Anterior cingulate cortex (tissue), 58 donors: ENCODE measurements at regions not wholly inside any gene's neighbourhood (a gene's known extent, or its start where the extent isn't known, plus 50 kb on each side); places are given as distances from the start of the nearest gene placed in this dataset.
"Not testable (repeated sequence)": the region's sequence is repeated elsewhere in the genome, so short reads cannot be mapped to it uniquely, and the experiment has no call there.

Experiments
- DNase-seq, 58 donors: peaks; one replicate each; lab custom pipeline; 2025; lab: John Stamatoyannopoulos, UW

DNA sequence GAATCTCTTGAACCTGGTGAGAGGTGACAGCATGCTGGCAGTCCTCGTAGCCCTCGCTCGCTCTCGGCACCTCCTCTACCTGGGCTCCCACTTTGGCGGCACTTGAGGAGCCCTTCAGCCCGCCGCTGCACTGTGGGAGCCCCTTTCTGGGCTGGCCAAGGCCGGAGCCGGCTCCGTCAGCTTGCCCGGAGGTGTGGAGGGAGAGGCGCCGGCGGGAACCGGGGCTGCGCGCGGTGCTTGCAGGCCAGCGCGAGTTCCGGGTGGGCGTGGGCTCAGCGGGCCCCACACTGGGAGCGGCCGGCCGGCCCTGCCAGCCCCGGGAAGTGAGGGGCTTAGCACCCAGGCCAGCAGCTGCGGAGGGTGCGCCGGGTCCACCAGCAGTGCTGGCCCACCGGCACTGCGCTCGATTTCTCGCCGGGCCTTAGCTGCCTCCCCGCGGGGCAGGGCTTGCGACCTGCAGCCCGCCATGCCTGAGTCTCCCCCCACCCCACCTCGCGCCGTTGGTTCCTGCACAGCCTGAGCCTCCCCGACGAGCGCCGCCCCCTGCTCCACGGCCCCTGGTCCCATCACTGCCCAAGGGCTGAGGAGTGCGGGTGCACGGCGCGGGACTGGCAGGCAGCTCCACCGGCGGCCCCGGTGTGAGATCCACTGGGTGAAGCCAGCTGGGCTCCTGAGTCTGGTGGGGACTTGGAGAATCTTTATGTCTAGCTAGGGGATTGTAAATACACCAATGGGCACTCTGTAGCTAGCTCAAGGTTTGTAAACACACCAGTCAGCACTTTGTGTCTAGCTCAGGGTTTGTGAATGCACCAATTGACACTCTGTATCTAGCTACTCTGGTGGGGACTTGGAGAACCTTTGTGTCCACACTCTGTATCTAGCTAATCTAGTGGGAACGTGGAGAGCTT, 328.3 kb upstream of the KLF4 start:
- DNase-seq, result not testable (repeated sequence)

DNA sequence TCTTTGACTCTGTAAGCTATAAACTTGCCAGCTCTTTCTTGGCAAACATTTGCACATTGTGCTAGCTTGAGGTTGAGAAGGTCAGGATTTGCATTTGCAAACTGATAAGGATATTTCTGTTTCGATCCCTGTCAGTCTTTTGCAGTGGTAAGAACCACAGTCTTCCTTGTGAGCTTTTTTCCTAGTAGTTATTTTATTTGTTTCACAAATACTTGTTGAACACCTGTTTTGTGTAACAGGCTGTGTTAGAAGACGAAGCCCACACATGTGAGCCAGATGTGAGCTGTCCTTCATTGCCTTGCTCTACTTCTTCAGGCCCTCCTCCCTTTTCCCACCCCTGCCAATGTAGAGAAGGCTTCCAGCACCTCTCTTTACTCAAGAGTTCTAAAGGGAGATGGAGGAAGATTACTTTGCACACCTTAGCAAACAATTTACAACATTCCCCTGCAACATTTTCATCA, 327.0 kb upstream of the KLF4 start:
- no peak for DNase-seq

DNA sequence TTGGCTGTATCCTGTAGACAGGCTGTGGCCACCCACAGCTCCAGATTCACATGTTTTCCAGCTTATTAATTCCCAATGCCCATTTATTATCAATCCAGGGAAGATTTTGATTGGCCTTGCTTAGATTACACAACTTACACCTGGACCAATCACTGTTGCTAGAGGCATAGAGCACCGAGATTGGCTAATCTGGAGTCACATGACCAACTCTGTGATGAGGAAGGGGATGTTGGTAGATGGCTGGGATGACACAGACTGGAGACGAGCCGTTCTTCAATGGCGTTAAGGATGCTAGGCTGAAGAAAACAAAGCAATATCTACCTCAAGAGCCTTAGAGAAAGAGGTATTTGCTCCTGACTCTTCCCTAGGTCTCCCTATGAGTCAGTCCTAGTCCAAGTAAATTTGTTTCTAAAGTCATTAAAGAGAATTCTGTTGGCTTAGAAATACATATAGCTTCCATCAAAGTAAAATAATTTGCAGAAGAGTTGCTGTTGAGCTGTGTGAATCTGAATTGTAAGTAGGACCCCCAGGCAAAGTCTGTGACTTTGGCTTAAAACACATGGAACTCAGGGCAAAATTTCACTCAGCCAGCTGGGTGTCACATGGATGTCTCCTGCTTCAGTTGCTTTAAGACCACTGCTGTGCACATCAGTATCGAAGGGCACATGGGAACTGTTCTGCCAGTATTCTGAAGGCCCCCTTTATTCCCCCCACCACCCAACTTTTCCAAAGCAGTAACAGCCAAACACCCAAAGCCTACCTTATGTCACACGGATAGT, 326.4 kb upstream of the KLF4 start:
- no peak for DNase-seq

DNA sequence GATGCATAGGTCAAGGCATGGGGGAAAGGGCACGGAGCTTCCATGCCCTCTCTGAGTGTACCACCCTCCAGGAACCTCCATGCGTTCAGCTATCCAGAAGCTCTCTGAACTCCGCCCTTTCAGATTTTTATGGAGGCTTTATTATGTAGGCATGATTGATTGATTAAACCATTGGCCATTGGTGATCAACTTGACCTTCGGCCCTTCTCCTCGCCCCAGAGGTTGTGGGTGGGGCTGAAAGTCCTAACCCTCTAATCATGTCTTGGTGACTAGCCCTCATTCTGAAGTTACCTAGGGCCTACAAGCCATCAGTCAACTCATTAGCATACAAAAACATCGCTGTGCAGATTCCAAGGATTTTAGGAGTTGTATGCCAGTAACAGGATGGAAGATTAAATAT, 323.7 kb upstream of the KLF4 start:
- DNase-seq, result no peak

DNA sequence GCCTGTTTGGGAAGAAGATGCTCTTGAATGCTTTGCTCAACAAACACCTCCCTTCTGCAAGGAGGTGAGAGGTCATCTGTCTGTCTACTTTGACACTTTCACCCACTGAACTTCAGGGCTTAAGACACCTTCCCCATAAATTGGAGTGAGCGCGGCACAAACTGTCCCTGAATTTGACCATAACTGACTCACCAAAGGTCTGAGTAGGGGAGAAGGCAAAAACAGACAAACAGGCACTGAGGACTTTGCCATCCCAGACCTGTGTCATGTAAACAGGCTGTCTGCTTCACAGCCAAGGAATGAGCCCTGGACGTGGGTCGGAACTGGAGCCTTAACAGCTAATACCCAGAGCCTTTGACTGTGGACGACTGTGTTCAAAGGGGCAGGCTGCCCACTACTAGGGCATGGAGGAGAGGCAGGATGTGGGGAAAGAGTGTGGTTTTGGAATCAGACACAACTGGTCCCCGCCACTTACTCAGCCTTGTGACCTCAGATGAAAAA, 320.9 kb upstream of the KLF4 start:
- DNase-seq, result no peak

DNA sequence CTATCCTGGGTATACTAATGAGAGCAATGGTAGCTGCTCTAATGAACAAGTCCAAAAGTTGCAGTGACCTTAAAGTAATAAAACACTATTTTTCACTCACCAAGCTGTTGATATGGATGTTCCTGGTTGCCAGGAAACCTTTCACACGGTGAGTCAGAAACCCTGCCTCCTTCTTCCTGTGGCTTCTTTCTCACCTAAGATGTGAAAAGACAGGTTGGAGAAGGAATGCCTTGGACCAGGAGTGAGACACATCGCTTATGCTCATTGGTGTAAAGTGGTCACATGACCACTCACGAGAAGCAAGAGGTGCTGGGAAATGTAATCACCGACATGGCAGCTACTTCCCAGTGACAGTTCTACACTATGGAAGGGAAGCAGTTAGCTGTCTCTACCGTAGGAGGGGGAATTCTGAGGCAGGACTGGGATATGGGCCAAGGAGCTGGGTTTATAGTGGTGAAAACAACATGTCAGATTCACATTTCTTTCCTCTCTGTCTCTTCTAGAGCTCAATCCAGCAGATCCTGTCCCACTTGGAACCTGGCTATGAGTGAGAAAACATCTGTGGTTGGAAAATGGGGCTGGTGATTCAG, 320.4 kb upstream of the KLF4 start:
- no peak for DNase-seq

DNA sequence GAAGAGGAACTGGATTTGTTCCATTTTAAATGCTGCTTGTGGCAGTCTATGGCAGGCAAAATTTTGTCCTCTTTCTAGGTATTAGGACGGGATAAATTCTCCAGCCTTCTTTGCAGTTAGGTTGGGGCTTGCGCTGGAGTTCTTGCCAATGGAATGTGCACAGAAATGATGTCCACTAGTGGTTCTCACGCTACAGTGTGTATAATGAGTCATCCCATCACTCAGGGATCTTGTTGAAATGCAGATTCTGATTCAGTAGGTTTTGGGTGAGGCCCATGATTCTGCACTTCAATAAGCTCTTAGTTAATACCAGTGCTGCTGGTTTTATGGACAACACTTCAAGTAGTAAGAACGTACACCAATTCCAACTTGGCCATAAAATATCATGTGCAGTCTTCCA, 317.6 kb upstream of the KLF4 start:
- DNase-seq, result no peak

DNA sequence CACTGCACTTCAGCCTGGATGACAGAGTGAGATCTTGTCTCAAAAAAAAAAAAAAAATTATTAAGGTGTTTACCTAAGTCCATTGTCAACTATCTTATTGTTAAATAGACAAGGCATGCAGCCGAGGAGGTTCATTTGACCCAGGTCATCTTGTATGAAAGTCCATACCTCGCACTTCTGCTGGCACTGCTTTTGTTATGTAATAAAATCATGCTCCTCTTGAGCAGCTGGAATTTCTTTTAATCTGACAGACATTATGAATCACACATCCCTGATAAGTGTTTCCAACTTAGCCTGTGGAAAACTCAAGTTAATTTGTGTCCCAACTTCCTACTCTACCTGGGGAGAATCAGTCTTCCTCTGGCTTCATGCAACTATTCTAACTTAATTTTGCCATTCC, 315.6 kb upstream of the KLF4 start:
- no peak for DNase-seq

DNA sequence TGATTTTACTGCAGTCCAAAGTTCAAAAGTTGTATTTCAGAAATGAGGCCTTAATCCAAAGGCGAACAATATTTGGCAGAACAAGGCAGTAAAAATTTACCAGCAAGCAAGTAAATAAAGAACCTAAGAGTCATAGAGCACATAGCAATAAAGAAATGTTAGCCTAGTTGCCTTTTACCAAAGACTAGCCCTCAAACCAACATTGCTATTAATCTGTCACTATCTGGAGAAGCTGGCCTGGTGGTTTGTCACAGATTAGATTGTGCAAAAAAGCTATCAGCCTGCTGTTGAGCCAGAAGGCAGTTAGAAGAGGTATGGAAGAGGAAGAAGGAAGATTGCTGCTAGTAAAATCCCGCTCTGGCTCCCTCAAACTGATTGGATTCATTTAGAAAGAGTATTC, 304.7 kb upstream of the KLF4 start:
- no peak for DNase-seq

DNA sequence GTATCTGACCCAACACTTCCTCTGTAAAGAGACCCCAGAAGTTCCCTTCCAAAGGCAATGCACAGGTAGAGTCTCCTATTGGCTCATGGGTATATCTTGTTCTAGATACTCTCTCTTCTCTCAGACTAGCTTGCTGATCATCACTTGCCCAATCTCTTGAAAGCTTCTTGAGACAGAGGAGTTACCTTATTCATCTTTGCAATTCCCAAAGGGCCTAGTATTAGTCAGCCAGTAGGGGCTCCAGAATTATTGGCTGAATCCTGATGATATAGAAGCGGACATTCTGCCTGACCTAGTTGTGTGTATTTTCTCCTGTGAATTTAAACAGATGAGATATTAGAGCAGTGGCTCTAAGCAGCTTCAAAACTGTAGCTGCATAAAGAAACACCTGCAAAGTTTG, 304.0 kb upstream of the KLF4 start:
- DNase-seq, result no peak

DNA sequence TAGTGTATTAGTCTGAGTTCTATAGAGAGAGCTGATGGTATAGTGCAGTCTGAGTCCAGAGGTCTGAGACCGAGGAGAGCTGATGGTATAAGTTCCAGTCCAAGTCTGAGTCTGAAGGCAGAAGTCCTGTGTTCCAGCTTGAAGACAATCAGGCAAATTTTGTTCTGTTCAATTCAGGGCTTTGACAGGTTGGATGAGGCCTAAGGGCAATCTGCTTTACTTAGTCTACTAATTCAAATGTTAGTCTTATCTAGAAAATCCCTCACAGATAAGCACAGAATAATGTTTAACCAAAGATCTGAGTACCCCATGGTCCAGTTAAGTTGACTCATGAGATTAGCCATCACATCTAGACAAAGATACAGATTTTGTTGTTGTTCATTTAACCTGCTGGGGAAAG, 303.0 kb upstream of the KLF4 start:
- DNase-seq, result no peak

DNA sequence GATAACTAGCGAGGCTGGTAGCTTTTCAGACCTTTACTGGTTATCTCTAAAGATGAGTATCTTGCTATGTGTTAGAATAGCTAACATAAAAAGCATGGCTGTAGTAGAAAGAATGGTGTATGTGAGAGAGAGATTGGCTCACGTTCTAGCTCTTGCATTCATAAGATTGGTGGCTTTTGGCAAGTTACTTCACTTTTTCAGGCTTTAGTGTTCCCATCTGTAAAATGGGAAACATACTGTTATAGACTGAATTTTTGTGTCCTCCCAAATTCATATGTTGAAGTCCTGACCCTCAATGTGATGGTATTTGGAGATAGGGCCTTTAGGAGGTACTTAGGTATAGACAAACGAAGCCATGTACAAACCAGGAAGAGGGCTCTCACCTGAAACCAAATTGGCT, 302.4 kb upstream of the KLF4 start:
- no peak for DNase-seq

DNA sequence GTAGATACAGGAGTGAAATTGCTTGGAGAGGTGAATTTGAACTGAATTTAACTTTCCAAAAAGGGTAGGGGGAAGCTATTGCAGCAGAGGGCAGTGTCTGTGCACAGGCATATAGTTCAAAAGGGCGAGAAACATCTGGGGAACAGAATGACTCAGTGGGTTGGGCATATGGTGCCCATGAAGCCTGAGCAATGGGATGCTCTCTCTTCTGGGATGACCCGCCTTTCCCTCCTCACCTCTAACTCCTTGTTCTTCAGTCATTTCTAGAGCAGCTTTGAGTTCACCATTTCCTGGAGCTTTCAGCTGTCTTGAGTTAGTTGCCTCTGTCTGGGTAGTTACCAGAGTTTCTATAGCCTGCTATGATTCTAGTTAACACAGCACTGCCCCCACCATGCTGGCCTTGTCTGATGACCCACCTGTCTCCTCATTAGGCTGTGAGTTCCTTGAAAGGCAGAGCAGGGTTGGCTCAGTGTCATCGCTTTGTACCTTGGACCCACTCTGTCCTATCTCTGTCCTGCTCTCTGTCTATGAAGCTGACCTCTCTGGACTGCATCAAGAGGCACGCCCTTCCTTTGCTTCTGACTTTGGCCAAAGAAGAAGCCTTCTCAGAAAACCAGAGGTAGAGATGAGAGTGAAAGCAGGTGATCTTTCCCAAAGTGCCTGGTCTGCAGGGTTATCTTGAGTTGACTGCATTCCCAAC, 299.6 kb upstream of the KLF4 start:
- no peak for DNase-seq

DNA sequence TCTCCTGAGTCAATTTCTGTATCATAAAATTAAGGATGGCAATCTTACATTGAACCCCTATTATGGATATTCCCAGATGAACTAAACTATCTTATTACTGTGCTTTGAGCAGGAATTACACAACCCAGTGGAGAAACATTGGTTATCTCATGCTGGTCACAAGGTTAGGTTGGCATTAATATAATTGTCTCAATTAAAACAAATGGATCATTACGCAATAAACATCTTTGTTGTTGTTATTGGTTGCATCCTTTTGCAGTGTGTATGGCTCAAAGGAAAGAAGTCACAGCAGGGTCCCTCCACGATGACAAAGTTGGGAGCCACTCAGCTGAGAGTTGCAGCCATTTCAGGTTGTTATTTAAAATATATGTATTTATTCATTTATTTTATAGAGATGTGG, 297.0 kb upstream of the KLF4 start:
- DNase-seq, result no peak

DNA sequence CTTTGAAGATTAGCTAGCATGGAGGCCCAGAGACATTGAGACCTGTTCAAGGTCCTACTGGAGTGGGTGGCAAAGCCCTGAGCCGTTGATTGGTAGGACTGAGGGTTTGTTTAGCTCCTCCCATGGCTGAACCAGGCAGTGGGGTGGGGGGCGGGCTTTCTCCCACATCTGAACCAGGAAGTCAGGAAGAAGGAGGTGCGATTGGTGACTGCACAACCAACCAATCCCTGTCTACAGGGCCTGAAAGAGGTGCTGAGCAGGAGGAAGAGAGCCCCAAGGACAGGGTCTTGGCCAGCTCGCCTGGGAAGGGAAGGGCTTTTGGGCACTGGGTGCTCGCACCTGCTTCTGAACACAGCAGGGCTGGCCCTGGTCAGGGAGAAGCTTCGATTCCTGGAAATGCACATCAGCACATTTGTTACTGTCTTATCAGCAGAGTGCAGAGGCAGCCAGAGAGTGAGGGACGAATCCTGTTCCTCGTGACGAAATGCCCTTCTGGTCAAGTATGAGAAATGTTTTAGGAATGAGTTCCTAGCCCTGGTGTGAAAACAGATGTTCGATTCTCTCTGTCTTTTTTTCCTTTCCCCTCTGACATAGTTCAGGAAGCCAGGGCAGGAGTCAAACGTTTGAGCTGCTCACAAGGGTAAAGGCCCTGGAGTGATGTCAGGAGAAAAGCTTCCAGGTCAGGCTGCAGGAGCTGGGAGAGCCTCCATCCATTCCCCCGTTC, 294.8 kb upstream of the KLF4 start:
- DNase-seq, result no peak

DNA sequence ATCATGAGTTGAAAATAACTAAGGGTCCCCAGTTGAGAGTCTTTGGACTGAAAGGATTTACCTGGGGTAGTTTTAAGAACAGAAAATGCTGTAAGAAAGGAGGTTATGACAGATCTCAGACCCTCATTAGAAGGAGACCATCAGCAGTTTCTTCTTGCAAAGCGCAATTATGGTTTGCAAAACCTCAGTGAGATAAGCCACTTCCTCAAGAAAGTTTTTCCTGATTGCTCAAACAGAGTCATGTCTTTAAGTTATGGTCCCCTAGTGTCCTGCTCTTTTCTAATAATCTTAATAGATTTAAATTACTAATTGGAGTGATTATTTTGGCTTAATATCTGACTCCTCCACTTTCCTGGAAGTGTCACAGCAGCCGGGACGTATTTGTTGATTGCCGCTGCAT, 293.2 kb upstream of the KLF4 start:
- DNase-seq, result no peak

DNA sequence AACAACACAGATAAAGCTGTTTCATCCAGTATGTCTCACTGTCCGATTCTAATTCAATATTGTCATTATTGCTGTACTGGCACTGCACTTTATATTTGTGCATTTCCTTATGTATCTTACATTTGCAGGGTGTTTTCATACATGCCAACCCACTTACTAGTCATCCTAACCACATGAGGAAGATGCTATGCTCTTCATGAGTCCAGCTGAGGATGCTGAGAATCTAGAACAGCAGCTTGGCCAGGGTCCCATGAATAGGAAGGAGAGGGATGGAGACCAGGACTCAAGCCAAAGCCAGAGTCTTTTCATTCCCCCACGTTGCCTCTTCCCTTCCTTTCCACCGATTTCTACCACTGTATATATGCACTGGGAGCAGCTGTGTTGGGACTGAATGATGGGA, 292.8 kb upstream of the KLF4 start:
- DNase-seq, result no peak

DNA sequence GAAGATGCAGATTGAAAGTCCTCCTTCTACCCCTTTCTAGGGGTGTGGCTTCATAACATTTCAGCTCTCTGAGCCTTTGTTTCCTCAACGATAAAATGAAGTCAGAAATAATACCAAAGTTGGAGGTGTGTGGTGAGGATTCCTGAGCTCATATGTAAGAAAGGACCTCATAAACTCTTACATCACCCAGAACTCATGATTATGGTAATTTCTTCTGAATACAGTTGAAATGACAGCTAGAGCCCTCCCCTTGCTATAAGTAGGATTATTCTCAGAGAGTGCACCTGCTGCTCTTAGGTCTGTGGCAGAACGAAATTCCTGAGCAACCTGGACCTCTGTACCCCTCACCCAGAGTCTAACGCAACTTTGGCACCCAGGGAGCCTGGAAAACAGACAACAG, 291.4 kb upstream of the KLF4 start:
- DNase-seq, result no peak

DNA sequence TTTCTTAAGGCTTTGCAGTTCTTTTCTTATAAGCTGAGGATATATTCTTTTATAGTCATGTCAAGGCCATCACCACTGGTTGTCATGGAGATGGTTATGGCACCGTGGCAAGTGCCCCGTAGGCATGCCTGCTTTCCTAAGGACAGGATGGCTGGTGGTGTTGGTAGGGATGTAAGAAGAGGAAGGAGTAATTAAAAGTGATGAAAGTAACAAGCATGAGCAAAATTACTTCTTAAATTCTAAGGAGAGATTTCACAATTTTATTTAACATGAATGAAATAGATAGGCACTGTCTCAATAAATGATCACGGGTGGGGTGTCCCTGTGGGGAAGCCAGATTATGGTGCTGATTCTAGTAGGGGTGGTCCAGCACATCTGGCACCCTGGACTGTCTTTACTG, 290.2 kb upstream of the KLF4 start:
- no peak for DNase-seq

DNA sequence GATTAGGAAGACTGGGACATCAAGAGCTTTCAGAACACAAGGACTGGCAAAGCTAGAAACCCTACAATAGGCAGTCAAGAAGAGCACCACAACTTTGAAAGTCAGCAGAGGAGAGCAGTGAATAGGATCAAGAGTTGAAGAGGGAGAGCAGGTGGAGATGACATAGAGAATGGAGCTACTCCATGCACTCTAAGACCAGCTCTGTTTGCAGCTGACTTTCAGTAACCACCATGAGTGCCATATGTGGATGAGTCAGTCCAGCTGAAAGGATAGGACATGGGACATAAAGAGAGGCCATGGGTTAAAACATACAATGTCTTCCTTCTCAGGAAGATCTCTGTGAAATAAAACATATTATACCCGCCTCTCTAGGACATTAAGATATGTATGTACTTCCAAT, 289.1 kb upstream of the KLF4 start:
- no peak for DNase-seq
